Vagina (tissue), 2 donors: ENCODE measurements at regions not wholly inside any gene's neighbourhood (a gene's known extent, or its start where the extent isn't known, plus 50 kb on each side); places are given as distances from the start of the nearest gene placed in this dataset.
"Not testable (repeated sequence)": the region's sequence is repeated elsewhere in the genome, so short reads cannot be mapped to it uniquely, and the experiment has no call there.

Experiments
- CTCF ChIP-seq, 3 experiments: fragments of 450-650 bp in 2 of 3; fragments of 200-600 bp in 1 of 3; sonication (generic) in 1 of 3; IDR thresholded peaks; one replicate each; pipeline ENCODE4 v1.5.1; 2017 to 2019; ENCODE audit warnings: antibody characterized with exemption in 3 of 3, mild to moderate bottlenecking in 2 of 3, moderate library complexity in 2 of 3
- POLR2A ChIP-seq, 2 donors: fragments of 450-650 bp; IDR thresholded peaks; one replicate each; pipeline ENCODE4 v1.6.1; 2017; ENCODE audit warnings: antibody characterized with exemption in 2 of 2, mild to moderate bottlenecking in 2 of 2, moderate library complexity in 2 of 2
- POLR2AphosphoS5 ChIP-seq, 2 donors: sonication (generic); formaldehyde crosslinking; IDR thresholded peaks; one replicate each; pipeline ENCODE4 v1.9.0; 2017; ENCODE audit warnings: antibody characterized with exemption in 2 of 2, mild to moderate bottlenecking in 2 of 2, low read depth in 1 of 2; ENCODE audit not compliant: insufficient read depth in 1 of 2

DNA sequence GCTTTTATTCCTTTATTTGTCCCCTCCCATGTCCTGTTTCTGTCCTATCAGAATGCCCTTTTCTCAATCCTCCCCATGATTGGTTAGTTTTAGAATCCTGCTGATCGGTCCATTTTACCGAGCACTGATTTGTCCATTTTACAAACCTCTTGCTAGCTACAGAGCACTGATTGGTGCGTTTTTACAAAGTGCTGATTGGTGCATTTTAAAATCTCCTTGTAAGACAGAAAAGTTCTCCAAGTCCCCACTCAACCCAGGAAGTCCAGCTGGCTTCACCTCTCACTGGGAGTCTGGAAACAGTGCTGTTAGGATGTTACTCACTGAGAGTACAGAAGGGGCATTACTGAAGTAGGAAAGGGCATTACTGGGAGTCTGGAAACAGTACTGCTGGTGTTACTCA is 461.7 kb upstream of the CDH4 start:
- TF ChIP-seq CTCF (IDR thresholded peaks at IDR 0.05); POLR2A (IDR thresholded peaks at IDR 0.05); POLR2AphosphoS5 (IDR thresholded peaks at IDR 0.05; ENCODE audit: insufficient read depth in 1 of 2, low read depth in 1 of 2): not testable (repeated sequence)
